Adrenal gland (tissue), 5 donors: ENCODE measurements at regions not wholly inside any gene's neighbourhood (a gene's known extent, or its start where the extent isn't known, plus 50 kb on each side); places are given as distances from the start of the nearest gene placed in this dataset.

ENCODE experiments used
- CTCF ChIP-seq, 6 experiments: fragments of 450-650 bp in 4 of 6; fragments of 200-600 bp in 2 of 6; sonication (generic) in 1 of 6; IDR thresholded peaks; 1 replicate in 5 of 6; 2 replicates in 1 of 6; pipeline versions ENCODE4 v1.5.1 to v1.8.0; 2016 to 2021; ENCODE audit warnings: antibody characterized with exemption in 6 of 6, mild to moderate bottlenecking in 2 of 6, moderate library complexity in 1 of 6
- POLR2A ChIP-seq, 2 donors: fragments of 450-650 bp; IDR thresholded peaks; one replicate each; pipeline ENCODE4 v1.6.1; 2017; ENCODE audit warnings: antibody characterized with exemption in 2 of 2, mild to moderate bottlenecking in 2 of 2, moderate library complexity in 1 of 2
- donor health status: DM: no; HTN: no; CAD: no.

GRCh38 chr9:95820074-95820473 lies 55.4 kb upstream of the ERCC6L2 start:
- no peak for TF ChIP-seq CTCF (IDR thresholded peaks at IDR 0.05)
- TF ChIP-seq POLR2A (IDR thresholded peaks at IDR 0.05), result no peak
